DND-41 (cell line): ENCODE measurements at regions not wholly inside any gene's neighbourhood (a gene's known extent, or its start where the extent isn't known, plus 50 kb on each side); places are given as distances from the start of the nearest gene placed in this dataset.

ENCODE experiments used
- EZH2 ChIP-seq: IDR thresholded peaks from 3 replicates; pipeline ENCODE4 v1.6.1; 2012; ENCODE audit warnings: borderline replicate concordance, low read depth, mild to moderate bottlenecking, moderate library complexity, low read length, inconsistent platforms; ENCODE audit not compliant: severe bottlenecking
- TF ChIP-seq, protein P1 (sequence below): IDR thresholded peaks from 2 replicates; pipeline ENCODE4 v1.5.1; 2012; ENCODE audit warnings: borderline replicate concordance, low read length, moderate library complexity, mild to moderate bottlenecking; ENCODE audit not compliant: poor library complexity, severe bottlenecking; ENCODE audit errors: extremely low read depth

DNA sequence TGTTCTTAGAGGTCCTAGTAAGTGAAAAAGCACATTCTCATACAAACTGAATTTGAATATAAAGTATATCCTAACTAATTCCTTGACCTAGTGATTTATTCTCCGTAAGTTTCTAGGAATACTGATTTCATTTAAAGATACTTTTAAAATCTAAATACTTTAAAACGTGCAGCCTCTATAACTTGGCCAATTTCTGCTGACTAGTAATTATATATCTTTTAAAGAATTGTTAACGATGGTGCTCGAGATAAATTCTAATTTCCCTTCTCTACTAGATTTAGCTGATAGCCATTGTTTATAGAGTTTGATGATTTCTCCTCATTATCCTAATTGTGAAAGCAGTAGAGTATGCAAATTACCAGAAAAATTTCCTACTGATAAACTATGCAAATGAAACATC, 257.9 kb downstream of the ADAMTS20 start:
- TF ChIP-seq, protein P1, sequence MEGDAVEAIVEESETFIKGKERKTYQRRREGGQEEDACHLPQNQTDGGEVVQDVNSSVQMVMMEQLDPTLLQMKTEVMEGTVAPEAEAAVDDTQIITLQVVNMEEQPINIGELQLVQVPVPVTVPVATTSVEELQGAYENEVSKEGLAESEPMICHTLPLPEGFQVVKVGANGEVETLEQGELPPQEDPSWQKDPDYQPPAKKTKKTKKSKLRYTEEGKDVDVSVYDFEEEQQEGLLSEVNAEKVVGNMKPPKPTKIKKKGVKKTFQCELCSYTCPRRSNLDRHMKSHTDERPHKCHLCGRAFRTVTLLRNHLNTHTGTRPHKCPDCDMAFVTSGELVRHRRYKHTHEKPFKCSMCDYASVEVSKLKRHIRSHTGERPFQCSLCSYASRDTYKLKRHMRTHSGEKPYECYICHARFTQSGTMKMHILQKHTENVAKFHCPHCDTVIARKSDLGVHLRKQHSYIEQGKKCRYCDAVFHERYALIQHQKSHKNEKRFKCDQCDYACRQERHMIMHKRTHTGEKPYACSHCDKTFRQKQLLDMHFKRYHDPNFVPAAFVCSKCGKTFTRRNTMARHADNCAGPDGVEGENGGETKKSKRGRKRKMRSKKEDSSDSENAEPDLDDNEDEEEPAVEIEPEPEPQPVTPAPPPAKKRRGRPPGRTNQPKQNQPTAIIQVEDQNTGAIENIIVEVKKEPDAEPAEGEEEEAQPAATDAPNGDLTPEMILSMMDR, result no peak
- no peak for TF ChIP-seq EZH2
